HCT116 (cell line): ENCODE measurements at regions not wholly inside any gene's neighbourhood (a gene's known extent, or its start where the extent isn't known, plus 50 kb on each side); places are given as distances from the start of the nearest gene placed in this dataset.

Experiments used
- ATAC-seq: fragments of 200-7000 bp; cut with Tn5 transposase; 2 replicates; pipeline ENCODE4 v1.9.1; 2020; ENCODE audit warnings: mild to moderate bottlenecking, moderate library complexity
- BruUV-seq: library from RNA; stranded (reverse); fragments of 400-500 nt; replicated peaks from 2 replicates; lab custom pipeline; 2021; lab: Mats Ljungman, UMichigan
- CTCF ChIA-PET: fragments of 300-600 bp; sonication (Branson Sonifier 250); formaldehyde crosslinking; loops from one replicate; lab custom pipeline; 2021; ENCODE audit warnings: antibody characterized with exemption; lab: Charles Lee
- POLR2A ChIA-PET: fragments of 300-600, 350-600 bp; sonication (Branson Sonifier 250); formaldehyde crosslinking; loops from one replicate; lab custom pipeline; 2021; ENCODE audit warnings: antibody characterized with exemption; lab: Charles Lee
- RAD21 ChIA-PET, 2 experiments: fragments of 300-600 bp; sonication (Branson Sonifier 250); formaldehyde crosslinking; loops; one replicate each; lab custom pipeline; 2023; ENCODE audit warnings: low total read pairs in 2 of 2; ENCODE audit not compliant: uncharacterized antibody in 2 of 2, unreplicated experiment in 2 of 2, low non-redundant PET in 1 of 2; lab: Charles Lee
- DNase-seq: peaks from one replicate; pipeline ENCODE4 v3.0.0-alpha.2; 2010; ENCODE audit warnings: low read depth, low spot score
- H2AFZ ChIP-seq: fragments of 200-600 bp; shearing (Covaris generic), sonication (generic); 2 replicates; pipeline ENCODE4 v1.6.1; 2017; ENCODE audit warnings: low read depth, mixed run types, mixed read lengths, antibody characterized with exemption, low read length; ENCODE audit not compliant: poor library complexity, severe bottlenecking
- H3K27ac ChIP-seq: 2 replicates; pipeline ENCODE4 v1.5.1; 2012; ENCODE audit warnings: low read depth, low read length
- H3K27me3 ChIP-seq: fragments of 200-600 bp; sonication (generic); 2 replicates; pipeline ENCODE4 v1.6.1; 2016; ENCODE audit warnings: mixed run types, low read length, mixed read lengths; ENCODE audit not compliant: insufficient read depth
- H3K36me3 ChIP-seq, 2 experiments: fragments of 200-500 bp in 1 of 2; fragments of 200-600 bp in 1 of 2; sonication (Bioruptor generic) in 1 of 2; sonication (generic) in 1 of 2; 2 replicates each; pipeline versions ENCODE4 v1.5.1 to v1.6.1; 2014 to 2016; ENCODE audit warnings: low read length in 2 of 2, inconsistent platforms in 1 of 2, mixed read lengths in 1 of 2, mixed run types in 1 of 2; ENCODE audit not compliant: insufficient read depth in 2 of 2, control insufficient read depth in 1 of 2
- H3K4me1 ChIP-seq, 2 experiments: fragments of 200-600 bp in 1 of 2; sonication (generic) in 1 of 2; 2 replicates each; pipeline versions ENCODE4 v1.5.1 to v1.6.1; 2012 to 2017; ENCODE audit warnings: low read length in 2 of 2, inconsistent platforms in 1 of 2, mild to moderate bottlenecking in 1 of 2, mixed read lengths in 1 of 2, mixed run types in 1 of 2, moderate library complexity in 1 of 2; ENCODE audit not compliant: insufficient read depth in 2 of 2, control insufficient read depth in 1 of 2
- H3K4me2 ChIP-seq: fragments of 200-600 bp; sonication (generic); 2 replicates; pipeline ENCODE4 v1.6.1; 2017; ENCODE audit warnings: mixed run types, low read length, mixed read lengths
- H3K4me3 ChIP-seq, 2 experiments: fragments of 200-600 bp in 1 of 2; sonication (generic) in 1 of 2; replicated peaks in 1 of 2; 2 replicates each; pipeline ENCODE4 v1.5.1; 2011 to 2016; ENCODE audit warnings: low read length in 2 of 2, control low read depth in 1 of 2, low read depth in 1 of 2, mild to moderate bottlenecking in 1 of 2, mixed read lengths in 1 of 2, mixed run types in 1 of 2
- H3K79me2 ChIP-seq: fragments of 200-600 bp; sonication (generic); 2 replicates; pipeline ENCODE4 v1.6.1; 2017; ENCODE audit warnings: mild to moderate bottlenecking, mixed run types, low read length, moderate library complexity, mixed read lengths; ENCODE audit not compliant: insufficient read depth
- H3K9ac ChIP-seq: fragments of 200-600 bp; sonication (generic); 2 replicates; pipeline ENCODE4 v1.6.1; 2016; ENCODE audit warnings: low read length, mixed read lengths
- H3K9me2 ChIP-seq: fragments of 200-600 bp; sonication (generic), shearing (Covaris generic); 2 replicates; pipeline ENCODE4 v1.6.1; 2017; ENCODE audit warnings: mixed run types, mild to moderate bottlenecking, moderate library complexity; ENCODE audit not compliant: insufficient read depth
- H3K9me3 ChIP-seq, 2 experiments: fragments of 200-500 bp in 1 of 2; fragments of 200-600 bp in 1 of 2; sonication (Bioruptor generic) in 1 of 2; sonication (generic) in 1 of 2; 2 replicates each; pipeline ENCODE4 v1.6.1; 2014 to 2017; ENCODE audit warnings: low read length in 2 of 2, mixed read lengths in 2 of 2, inconsistent platforms in 1 of 2, low read depth in 1 of 2, mild to moderate bottlenecking in 1 of 2, mixed run types in 1 of 2, moderate library complexity in 1 of 2; ENCODE audit not compliant: control insufficient read depth in 1 of 2, insufficient read depth in 1 of 2
- H4K20me1 ChIP-seq: fragments of 200-600 bp; sonication (generic), shearing (Covaris generic); 2 replicates; pipeline ENCODE4 v1.6.1; 2017; ENCODE audit warnings: mixed run types, mild to moderate bottlenecking, moderate library complexity; ENCODE audit not compliant: insufficient read depth
- CEBPB ChIP-seq: IDR thresholded peaks from 2 replicates; pipeline ENCODE4 v1.6.1; 2012; ENCODE audit warnings: low read depth
- EZH2 ChIP-seq: fragments of 200-600 bp; sonication (generic); IDR thresholded peaks from 2 replicates; pipeline ENCODE4 v1.6.1; 2017; ENCODE audit warnings: antibody characterized with exemption, mixed run types
- EZH2phosphoT487 ChIP-seq: fragments of 200-600 bp; IDR thresholded peaks from 2 replicates; pipeline ENCODE4 v1.6.1; 2018; ENCODE audit warnings: antibody characterized with exemption, borderline replicate concordance
- FOSL1 ChIP-seq: IDR thresholded peaks from 2 replicates; pipeline ENCODE4 v1.6.1; 2012; ENCODE audit warnings: low read depth
- JUND ChIP-seq: IDR thresholded peaks from 2 replicates; pipeline ENCODE4 v1.6.1; 2012
- SP1 ChIP-seq: IDR thresholded peaks from 2 replicates; pipeline ENCODE4 v1.6.1; 2012; ENCODE audit warnings: low read depth
- ZFX ChIP-seq: fragments of 450-650 bp; IDR thresholded peaks from 2 replicates; pipeline ENCODE4 v1.6.1; 2017
- ZNF274 ChIP-seq: fragments of 200-500 bp; sonication (Bioruptor generic); IDR thresholded peaks from 2 replicates; pipeline ENCODE4 v1.6.1; 2014; ENCODE audit warnings: mild to moderate bottlenecking, low read depth, low read length, inconsistent platforms
- intact Hi-C: fragments of 100-400 bp; cut with micrococcal nuclease; formaldehyde crosslinking; loops from 2 replicates; pipeline ENCODE4 v1.10.0; 2022

- BruUV-seq, result no TSS peak
- no peak for DNase-seq
- TF ChIP-seq ZNF274 (no peak), EZH2 (no peak), FOSL1 (no peak), CEBPB (no peak), SP1 (no peak), EZH2phosphoT487 (no peak), JUND (no peak), ZFX (no peak)
- CTCF ChIA-PET, result no interaction called here
- ATAC-seq, result no peak
- Histone ChIP-seq H3K9me3 (no peaks in the 10 kb centered on the region), H3K27me3 (no peaks in the 10 kb centered on the region), H3K27ac (no peak overlapping the region), H3K4me1 (peaks cover 0 to 8% of the 10 kb centered on the region in 2 experiments; a peak in 1 of 4 replicates), H2AFZ (peak overlapping the region; percentile 50), H3K4me2 (no peak overlapping the region), H3K79me2 (no peaks in the 10 kb centered on the region), H3K9ac (no peak overlapping the region), H4K20me1 (no peaks in the 10 kb centered on the region), H3K4me3 (no peak overlapping the region), H3K36me3 (no peaks in the 10 kb centered on the region), H3K9me2 (no peaks in the 10 kb centered on the region)
- intact Hi-C loops, result loop anchor here (10.0 kb wide), 2 partner anchors 757 to 1217 kb away; partner anchors contain the start of gene NECTIN3
- RAD21 ChIA-PET, result no interaction called here
- POLR2A ChIA-PET, result no interaction called here
Observed at GRCh38 chr3:110318108-110318507, 753.5 kb upstream of the NECTIN3 start.

- TF ChIP-seq FOSL1, result no peak
- Histone ChIP-seq H3K27me3 (no peaks in the 10 kb centered on the region), H3K4me2 (no peak overlapping the region), H4K20me1 (no peaks in the 10 kb centered on the region), H3K9me3 (no peaks in the 10 kb centered on the region), H3K27ac (no peak overlapping the region), H3K9ac (no peak overlapping the region), H3K36me3 (no peaks in the 10 kb centered on the region), H3K9me2 (no peaks in the 10 kb centered on the region), H3K4me3 (no peak overlapping the region), H3K79me2 (no peaks in the 10 kb centered on the region), H3K4me1 (no peaks in the 10 kb centered on the region), H2AFZ (no peak overlapping the region)
- POLR2A ChIA-PET, result no interaction called here
- CTCF ChIA-PET, result interaction anchor here (3.3 kb wide), 1 partner anchor 8 kb away, joined by 12 read pairs; no protein-coding TSS in a partner anchor
- ATAC-seq (no peak), DNase-seq (no peak)
- intact Hi-C loops, result no loop called here
- BruUV-seq, result no TSS peak
- RAD21 ChIA-PET, result no interaction called here
Observed at GRCh38 chr3:110323349-110323748, 748.3 kb upstream of the NECTIN3 start.
